Stimulated activated naive CD8-positive, alpha-beta T cell treated with anti-CD3 and anti-CD28 coated beads, Interleukin-15, Interleukin-2, amounts not matched to agents 100 U/mL and 50 U/mL, for 24 hours (primary cell): ENCODE measurements at regions not wholly inside any gene's neighbourhood (a gene's known extent, or its start where the extent isn't known, plus 50 kb on each side); places are given as distances from the start of the nearest gene placed in this dataset.
"Not testable (repeated sequence)": the region's sequence is repeated elsewhere in the genome, so short reads cannot be mapped to it uniquely, and the experiment has no call there.

Experiments
- ATAC-seq: fragments of 150-1000 bp; cut with Tn5 transposase; one replicate; pipeline ENCODE4 v1.10.0; 2021
- DNase-seq: peaks from one replicate; pipeline ENCODE4 v3.0.0; 2021

DNA sequence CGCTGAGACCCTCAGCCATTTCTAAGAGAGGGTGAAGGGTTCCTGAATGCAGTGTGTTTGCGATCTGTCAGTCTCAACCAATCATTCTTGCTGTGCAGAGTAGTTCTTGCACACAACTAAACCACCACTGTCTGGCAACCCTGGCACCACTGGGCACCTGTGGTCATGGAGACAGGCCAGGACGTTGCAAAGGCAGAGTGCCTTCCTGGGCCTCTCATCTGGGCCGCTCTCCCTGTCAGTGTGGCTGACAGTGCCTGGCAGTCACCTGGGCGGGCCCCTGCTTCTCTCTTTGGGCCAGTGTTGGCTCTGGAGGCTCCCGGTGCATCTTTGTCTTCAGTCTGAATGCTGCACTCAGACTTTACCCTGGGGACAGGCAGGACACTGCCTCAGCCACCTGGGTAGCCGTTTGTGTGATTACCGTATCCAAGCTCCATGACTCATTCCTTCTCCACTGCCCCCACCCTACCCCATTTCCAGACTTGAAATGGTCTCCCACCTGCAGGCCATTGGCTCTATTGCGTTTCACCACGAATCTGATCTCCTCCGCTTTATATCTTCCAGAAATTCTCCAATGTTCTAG is 104.6 kb upstream of the KLF13 start:
- no peak for ATAC-seq

DNA sequence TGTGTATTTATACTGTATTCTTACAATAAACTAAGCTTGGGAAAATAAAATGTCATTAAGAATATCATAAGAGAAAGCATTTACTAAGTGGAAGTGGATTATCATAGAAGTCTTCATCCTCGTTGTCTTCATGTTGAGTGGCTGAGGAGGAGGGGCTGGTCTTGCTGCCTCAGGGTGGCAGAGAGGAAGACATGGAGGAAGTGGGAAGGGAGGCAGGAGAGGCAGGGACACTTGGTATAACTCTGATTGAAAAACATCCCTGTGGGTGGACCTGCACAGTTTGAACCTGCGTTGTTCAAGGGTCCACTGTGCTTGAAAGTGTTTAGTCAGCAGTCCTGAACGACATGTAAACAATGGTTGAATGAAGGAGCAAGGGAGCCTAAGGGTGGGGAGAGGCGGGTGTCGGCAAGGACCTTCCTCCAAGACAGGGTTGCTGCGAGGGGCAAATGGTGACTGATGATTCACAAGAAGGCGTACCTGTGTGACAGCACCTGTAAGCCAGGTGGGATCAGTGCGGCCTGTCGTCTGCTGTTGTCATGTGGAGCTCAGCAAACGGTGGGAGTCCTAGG is 103.8 kb upstream of the KLF13 start:
- no peak for DNase-seq
- no peak for ATAC-seq

More for the DNA sequence above, 104.6 kb upstream of the KLF13 start:
- DNase-seq = no peak

DNA sequence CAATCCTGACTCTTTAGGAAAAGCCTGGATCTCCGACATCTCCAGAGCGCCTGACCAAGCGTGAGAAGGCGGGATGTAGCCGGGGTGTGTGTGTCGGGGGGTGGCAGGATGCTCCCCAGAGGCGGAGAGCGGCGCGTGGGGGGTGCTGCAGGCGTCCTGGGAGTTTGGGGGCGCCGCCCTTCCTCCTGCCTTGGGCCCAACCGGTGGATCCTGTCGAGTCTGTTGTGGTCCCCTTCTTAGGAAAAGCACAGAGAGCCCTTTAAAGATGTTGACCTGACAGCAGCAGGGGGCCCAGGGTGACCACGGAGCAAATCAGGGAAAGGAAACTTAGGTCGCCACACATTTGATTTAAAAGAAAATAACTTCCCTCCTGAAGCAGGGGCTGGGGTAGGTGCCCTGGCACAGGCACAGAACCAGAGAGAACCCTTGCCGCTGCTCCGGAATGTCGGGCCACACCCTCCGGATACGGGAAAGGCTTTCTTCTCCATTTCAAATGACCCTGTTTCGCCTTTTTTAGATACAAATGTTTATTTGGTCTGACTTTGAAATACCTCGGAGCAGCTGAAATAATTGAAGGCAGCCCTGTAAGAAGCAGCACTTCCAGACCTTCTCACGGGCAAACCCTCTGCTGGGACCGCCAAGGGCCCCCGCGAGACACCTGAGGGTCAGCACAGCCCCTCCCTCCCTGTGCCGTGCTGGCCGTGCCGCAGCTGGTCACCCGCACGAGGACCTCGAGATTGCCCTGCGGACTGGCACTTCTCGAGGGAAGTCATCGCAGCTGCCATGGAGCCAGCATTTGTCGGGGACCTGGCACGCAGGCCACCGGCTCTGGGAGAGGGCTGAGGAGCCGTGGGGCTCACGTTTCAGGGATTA is 102.9 kb upstream of the KLF13 start:
- no peak for ATAC-seq
- no peak for DNase-seq

DNA sequence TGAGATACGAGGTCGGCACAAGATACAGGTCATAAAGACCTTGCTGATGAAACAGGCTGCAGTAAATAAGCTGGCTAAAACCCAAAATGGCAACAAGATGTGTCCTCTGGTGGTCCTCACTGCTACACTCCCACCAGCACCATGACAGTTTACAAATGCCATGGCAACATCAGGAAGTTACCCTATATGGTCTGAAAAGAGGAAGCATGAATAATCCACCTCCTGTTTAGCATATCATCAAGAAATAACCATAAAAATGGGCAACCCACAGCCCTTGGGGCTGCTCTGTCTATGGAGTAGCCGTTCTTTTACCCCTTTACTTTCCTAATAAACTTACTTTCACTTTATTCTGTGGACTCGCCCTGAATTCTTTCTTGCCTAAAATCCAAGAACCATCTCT is 102.0 kb upstream of the KLF13 start:
- ATAC-seq, DNase-seq: not testable (repeated sequence)

DNA sequence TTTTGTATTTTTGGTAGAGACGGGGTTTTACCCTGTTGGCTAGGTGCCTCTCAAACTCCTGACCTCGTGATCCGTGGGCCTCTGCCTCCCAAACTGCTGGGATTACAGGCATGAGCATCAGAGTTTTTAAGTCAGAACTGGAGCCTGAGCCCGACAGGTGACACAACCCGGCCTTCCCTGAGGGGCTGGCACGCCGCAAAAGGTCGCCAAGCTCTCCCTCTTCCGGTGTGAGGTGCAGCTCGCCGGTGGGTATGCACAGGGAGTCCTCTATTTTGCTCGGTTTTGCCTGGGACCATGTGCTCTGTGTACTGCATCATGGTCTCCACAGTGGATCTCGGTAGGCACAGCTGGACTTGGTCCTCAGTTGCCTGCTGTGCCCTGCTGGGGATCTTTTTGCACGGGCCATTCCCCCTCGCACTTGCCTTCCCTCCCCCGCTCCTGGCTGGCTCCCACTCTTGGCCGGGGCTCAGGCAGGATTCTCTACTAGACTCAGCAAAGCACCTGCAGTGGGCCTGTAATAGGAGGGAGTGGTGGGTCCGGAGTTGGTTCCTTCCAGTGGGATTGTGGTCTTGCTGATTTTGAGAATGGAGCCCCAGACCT is 101.2 kb upstream of the KLF13 start:
- no peak for DNase-seq
- ATAC-seq = no peak

DNA sequence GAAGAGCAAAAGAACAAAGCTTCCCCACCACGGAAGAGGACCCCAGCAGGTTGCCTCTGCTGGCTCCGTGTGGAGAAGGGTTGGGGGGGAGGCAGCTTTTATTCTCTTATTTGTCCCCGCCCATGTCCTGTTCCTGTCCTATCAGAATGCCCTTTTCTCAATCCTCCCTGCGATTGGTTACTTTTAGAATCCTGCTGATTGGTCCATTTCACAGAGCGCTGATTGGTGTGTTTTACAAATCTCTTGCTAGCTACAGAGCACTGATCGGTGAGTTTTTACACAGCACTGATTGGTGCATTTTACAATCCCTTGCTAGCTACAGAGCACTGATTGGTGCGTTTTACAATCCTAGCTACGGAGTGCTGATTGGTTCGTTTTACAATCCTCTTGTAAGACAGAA is 100.6 kb upstream of the KLF13 start:
- DNase-seq = no peak
- ATAC-seq = no peak

DNA sequence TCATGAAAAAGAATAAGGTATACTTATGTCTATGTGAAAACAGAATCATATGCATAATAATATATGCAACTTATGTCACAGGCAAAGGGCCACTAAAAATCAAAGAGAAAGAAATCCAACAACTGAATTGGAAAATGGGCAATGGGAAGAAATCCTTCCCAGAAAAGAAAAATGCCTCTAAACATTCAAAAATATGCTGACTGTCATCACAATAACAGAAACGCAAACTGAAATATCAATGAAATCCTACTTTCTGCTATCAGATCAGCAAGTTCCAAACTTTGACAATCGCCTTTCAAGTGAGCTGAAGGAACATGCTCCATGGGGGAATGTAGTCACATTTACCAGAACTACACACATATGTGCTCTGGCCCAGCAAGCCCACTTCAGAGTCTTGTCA is 99.4 kb upstream of the KLF13 start:
- no peak for DNase-seq
- ATAC-seq = no peak

DNA sequence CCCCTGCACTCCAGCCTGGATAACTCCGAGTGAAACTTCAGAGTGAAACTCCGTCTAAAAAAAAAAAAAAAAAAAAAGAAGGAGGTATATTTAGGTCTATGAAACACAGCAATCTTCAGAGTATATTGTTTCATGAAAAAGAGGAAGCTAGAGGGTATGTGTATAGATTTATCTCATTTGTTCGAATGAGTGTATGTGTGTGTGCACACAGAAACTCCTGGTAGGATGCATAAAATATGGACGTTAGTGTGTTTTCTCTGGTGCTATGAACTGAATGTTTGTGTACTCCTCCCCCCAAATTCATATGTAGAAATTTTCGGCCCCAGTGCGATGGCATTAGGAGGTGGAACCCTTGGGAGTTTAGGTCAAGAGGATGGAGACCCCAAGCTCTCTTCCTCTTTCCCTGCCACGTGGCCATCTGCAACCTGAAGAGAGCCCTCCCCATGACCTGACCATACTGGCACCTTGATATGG is 98.6 kb upstream of the KLF13 start:
- ATAC-seq (no peak), DNase-seq (no peak)

DNA sequence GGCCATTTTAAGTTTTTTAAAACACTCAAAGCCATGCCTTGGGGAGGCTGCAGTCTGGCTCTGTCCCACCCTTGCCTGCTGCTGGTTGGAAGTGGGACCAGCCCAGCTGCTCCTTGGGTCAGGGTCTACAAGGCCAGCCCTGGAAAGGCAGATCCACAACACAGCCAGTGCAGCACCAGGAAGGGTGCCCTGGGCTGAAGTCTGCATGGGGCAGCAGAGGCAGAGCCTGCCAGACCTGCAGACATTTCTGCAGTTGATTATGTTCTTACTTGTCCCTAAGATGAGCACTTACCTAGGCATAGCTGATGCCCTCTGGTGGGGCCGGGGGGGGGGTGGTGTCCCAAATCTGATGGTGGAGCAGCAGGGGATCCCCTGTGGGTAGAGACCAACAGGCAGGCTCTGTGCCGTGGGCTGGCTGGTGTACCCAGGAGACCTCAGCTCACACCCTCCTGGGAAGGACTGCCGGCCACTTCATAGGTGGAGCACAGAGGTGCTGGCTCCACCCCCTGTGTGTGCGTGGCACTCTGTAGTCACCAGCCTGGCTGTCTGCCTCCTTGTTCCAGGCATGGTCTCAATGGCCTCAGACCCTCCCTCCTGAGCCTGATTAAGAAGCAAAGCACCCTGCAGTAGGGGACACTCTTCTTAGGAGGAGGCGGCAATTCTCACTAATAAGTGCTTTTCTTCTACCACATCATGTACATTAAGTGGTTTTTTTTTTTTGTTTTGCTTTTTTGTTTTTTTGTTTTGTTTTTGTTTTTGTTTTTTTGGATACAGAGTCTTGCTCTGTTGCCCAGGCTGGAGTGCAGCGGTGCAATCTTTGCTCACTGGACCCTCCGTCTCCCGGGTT is 97.4 kb upstream of the KLF13 start:
- no peak for ATAC-seq
- DNase-seq = no peak

DNA sequence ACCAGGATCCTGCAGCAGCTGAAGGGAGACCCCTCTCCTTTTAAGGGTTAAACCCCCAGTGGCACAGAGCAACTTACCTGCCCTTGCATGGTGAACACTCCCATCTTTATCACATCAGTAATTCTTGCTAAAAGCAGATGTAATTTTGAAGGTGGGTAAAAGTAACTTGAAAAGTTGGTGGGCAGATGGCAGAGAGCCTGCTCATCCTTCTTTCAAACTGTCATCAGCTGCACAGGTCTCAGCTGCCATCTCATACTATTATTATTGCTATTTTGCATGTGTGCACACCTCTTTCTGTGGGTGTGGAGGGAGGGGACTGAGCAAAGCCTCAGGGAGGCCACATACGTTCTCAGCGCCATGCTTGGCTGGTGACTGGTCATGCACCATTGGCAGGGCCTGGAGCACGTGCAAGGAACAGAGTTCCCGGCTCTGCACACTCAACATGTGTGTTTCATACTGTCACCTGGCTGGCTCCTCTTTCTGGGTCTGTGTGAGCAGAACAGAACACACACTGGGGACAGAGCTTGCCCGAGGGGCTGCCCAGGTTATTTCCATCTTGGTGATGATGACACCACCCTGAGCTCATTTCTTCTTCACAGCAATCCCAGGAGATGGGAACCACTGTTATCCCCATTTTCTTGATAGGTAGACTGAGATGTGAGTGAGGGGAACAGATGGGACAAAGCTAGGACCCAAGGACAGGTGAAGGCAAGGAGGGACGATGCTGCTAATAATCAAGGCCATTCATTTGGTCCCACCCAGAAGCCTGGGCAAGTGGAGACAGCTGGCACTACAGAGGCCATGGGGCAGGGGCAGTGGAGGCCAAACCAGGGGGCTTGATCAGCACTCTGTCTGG is 95.8 kb upstream of the KLF13 start:
- DNase-seq = peak; percentile 25
- peak; percentile 59 for ATAC-seq

DNA sequence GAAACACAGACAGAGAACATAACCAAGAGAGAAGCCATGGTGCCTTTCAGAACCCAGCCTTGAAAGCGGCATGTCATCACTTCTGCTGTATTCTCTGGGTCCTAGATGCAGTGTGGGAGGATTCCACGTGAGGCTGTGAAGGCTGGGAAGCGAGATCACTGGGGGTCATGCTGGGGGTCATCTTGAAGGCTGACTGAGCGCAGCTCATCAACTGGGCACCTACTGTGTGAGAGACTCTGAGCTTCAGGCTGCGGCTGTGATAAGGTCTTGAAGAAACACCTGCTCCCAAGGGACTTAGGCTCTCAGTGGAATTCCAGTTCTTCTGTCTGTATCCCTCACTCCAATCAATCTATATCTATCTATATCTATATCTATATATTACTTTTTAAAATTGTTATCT is 91.8 kb upstream of the KLF13 start:
- no peak for ATAC-seq
- DNase-seq = no peak

DNA sequence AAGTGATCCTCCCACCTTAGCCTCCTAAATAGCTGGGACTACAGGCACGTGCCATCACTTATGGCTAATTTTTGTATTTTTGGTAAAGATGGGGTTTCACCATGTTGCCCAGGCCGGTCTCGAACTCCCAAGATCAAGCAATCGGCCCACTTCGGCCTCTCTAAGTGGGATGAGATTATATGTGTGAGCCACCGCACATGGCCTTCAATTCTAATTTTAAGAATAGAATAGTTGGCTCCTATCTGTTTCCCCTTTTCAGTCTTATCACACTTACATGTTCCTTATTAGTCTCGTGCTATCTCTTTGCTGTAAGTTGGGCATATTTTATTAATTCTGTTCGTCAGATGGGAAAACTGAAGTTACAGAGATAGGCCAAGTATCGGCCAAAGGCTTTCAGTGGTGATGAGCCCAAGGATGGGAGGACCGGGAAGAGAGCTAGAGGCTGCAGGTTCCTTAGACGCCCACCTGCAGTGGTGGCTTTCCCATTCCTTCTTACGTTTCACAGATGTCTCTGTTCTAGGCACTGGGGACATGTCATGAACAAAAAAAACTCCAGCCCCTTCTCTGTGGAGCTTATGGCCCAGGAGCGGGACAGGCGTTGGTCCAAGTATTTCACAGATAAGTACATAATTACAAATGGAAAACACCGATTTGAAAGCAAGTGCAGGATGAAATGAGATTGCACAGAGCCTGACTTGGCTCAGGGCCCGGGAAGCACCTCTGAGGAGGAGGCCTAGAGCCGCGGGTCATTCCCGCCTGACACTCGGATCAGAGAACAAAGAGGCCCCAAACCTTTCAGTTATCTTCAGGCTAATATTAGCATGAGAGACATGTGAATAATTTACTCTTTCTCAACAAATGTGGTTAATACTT is 91.1 kb upstream of the KLF13 start:
- ATAC-seq (no peak), DNase-seq (no peak)

DNA sequence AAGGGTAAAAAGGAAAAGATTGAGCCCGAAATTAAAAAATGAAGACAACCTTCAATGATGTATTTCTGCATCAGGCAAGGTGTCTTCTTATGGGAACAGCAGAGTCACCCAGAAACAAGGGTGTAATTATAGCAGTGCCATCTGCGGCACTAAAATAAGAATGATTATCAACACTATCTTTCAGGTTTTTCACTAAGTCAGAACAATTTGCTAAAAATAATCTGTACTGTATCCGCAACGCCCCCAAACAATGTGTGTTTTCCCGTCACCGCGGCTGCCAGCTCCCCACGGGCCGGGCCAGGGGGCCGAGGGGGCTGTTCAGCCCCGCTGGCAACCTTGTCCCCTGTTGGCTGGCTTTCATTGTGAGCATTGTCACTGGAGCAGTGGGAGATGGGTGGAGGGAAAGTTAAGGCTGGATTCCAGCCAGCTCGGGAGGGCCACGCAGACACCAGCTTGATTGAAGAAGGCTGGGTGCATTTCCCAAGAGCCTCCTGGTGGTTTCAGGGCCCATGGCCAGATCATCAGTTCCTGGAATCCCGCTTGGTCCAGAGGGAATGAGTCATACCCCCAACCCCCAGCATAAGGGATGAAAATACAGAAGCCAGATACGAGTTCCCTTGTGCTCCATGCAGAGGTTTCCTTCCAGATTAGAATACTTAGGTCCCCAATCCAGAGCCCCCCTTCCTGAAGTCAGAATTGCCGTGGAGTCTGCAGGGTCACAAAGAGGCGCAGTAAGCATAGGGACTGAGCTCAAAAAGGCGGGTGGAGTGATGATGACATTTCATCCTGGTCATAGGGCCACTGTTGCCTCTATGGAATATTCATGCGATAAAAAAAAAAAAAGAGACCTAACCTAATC is 90.2 kb upstream of the KLF13 start:
- ATAC-seq (no peak), DNase-seq (no peak)

DNA sequence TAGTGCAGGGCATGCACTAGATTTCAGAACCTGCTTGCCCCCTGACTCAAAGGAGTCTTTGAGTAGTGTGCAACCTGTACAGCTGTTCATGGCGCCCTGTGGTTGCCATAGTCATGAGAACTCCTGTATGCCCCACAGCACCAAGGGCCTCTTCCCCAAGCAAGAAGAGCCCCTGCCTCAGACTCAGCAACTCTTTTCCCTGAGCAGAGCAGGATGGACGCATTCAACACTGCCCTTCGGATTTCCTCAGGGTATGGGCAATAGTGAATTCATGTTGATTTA is 89.7 kb upstream of the KLF13 start:
- DNase-seq (no peak), ATAC-seq (no peak)

DNA sequence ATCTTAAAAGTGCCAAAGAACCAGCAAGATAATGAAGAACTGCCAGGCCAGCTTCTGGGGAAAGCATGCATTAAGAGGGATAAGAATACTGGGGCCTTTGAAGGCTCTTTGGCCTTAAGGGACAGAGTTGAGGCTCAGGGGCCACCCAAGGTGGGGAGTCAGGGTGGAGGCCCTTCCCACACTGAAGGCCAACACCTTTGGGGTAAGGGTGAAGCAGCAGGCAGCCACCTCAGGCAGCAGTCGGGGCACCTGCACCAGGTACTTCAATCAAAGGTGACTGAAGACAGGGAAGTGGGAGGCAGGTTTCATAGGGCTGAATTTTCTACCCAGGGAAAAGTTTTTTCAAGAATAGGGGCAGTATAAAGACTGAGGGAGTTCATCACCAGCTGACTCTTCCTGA is 87.7 kb upstream of the KLF13 start:
- ATAC-seq (no peak), DNase-seq (no peak)

DNA sequence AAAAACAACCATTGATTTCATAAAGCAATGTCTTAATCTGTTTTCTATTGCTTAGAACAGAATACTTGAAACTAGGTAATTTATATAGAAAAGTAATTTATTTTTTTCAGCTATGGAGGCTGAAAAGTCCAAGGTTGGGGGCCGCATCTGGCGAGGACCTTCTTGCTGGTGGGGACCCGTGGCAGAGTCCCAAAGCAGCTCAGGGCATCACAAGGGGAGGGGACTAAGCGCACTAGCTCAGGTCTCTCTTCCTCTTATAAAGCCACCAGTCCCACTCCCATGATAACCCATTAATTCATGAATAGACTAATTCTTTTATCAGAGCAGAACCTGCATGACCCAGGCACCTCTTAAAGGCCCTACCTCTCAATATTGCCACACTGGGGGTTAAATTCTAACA is 87.2 kb upstream of the KLF13 start:
- ATAC-seq (no peak), DNase-seq (no peak)

DNA sequence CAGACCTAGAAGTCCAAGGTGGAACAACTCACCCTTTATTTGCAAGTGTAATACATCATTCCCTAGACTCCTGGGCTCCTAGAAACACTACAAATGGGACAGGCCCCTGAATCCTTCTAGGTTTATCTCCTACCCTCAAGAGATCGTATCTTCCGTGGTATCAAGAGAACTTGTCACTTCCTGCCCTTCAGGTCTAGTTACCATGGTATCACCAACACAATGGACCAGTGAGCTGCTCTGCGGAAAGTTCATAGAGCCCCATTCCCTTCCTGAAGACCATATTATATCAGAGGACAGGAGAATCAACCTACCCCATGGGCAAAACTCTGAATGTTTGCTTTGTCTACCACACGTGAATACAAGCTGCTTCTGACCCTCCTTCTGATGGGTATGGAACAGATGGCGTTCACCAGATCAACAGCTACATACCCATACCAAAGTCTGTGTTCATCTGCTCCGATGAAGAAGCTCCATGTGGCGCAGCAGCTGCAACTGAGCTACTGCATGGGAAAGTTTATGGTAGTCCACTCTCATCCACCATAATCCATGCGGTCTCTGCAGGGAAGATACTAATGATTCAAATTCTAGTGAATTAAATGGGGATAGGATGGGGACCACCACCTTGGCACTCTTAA is 84.6 kb upstream of the KLF13 start:
- peak; percentile 69 for ATAC-seq

DNA sequence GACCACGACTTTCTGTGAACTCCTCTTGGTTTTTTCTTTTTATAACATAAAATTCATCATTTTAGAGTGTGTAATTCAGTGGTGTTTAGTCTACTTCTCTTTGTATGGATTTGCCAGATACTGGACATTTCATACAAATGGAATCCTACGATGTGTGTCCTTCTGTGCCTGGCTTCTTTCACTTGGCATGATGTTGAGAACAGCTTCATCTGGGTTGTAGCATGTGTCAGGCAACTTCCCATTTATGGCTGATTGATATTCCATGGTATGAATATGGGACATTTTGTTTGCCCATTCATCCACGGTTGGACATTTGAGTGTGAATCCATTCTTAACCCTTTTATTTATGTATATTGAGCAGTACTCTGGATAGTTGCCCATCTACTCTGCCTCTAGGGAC is 82.7 kb upstream of the KLF13 start:
- ATAC-seq = no peak
- DNase-seq = no peak

More for the DNA sequence above, 84.6 kb upstream of the KLF13 start:
- no peak for DNase-seq

DNA sequence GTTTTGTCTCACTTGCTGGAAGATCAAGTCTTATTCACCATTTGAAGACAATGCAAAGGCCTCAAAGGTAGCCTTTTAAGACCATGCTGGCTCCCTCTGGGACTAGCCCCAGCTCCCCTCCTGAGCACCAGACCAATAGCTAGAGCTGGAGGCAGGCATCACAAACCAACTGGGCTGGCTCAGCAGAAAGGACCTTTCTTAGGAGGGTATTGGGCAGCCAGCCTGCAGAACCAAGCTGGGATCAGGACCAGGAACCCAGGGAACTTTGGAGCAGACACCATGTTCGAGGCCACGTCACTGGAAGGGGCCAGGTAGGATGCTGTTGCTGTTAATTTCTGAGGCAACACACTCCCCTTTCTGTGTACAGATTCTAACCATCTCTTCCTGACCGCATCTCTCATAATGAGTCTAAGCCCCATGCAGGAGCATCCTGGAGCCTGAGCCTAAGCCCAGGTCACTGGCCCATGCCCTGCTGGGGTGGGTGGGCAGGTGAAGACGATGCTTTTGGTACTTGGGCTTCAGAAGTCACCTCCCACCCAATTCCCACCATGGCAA is 81.4 kb upstream of the KLF13 start:
- DNase-seq (no peak), ATAC-seq (no peak)
